IPS-NIHi7 (cell line): ENCODE measurements at regions not wholly inside any gene's neighbourhood (a gene's known extent, or its start where the extent isn't known, plus 50 kb on each side); places are given as distances from the start of the nearest gene placed in this dataset.
A peak's percentile ranks its signal among the peaks of the same experiment; 100 is the strongest.
"Not testable (repeated sequence)": the region's sequence is repeated elsewhere in the genome, so short reads cannot be mapped to it uniquely, and the experiment has no call there.

Experiments used
- DNase-seq: peaks from one replicate; pipeline ENCODE4 v3.0.0; 2012; ENCODE audit warnings: mixed read lengths; ENCODE audit errors: extremely low spot score

DNA sequence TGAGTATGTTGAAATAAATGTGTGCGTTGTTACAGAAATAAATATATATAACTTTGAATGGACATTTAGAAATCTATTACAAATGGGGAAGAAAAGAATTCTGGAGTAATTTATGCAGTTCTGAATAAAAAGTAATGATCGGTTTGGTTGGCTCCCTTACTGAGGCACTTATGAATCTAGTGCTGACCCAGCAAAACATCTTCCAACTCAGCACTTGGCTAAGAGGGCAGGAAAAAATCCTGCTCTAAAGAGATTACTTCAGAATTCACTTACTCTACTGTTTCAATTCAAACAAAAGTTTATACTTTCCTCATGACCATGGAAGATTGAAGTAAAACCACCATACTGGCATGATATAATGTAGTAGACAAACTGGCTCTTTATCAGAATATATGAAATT, 123.9 kb upstream of the RXFP1 start:
- DNase-seq = no peak

DNA sequence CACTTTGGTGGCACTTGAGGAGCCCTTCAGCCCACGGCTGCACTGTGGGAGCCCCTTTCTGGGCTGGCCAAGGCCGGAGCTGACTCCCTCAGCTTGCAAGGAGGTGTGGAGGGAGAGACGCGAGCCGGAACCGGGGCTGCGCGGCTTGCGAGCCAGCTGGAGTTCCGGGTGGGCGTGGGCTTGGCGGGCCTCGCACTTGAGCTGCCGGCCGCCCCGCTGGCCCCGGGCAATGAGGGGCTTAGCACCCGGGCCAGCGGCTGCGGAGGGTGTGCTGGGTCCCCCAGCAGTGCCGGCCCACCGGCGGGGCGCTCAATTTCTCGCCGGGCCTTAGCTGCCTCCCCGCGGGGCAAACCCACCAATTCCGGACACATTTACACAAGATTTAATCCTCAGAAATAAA, 113.7 kb upstream of the RXFP1 start:
- DNase-seq = not testable (repeated sequence)

DNA sequence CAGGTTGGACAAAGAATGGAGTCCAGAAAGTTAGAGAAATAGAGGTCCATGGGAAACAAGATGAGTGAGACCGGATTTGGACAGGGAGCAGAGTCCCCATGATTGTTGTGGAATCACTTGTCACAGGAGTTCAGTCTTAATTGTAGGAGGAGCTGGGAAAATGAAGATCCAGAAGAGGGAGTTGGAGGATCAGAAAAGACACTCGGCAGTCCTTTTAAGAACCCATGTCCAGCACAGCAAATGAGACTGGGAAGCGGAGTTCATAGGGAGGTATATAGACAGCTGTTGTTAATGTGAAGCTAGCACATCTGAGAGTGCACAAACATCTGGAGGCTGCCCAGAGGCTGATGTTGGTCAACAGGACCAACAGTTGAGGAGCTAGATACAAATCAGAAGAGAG, 111.4 kb upstream of the RXFP1 start:
- peak; percentile 26 for DNase-seq

DNA sequence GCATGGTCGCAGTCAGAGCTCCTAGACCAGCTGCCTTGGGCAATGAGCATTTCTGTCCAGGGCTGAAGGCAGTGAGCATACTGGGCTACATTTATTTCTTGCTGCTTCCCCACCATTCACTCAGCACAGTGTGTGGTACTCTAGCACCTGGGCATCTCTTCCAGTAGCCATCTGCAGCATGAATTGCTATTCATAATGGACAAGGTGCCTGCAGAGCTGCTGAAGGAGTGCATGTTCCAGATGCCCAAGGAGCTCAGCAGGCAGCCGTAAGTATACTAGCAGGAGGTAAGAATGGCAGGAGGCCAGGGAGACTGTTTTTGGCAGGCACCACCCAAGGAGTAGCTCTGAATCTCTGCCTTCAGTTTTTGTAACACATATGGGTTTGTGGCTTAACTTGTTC, 110.4 kb upstream of the RXFP1 start:
- no peak for DNase-seq

DNA sequence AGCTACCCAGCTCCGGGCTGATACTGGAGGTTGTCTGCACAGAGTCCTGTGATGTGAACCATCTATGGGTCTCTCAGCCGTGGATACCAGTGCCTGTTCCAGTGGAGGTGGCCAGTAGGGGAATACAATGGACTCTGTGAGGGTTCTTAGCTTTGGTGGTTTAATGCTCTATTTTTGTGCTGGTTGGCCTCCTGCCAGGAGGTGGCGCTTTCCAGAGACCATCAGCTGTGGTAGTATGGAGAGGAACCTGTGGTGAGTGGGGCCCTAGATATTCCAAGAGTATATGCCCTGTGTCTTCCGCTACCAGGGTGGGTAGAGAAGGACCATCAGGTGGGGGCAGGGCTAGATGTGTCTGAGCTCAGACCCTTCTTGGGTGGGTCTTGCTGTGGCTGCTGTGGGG, 103.0 kb upstream of the RXFP1 start:
- not testable (repeated sequence) for DNase-seq

DNA sequence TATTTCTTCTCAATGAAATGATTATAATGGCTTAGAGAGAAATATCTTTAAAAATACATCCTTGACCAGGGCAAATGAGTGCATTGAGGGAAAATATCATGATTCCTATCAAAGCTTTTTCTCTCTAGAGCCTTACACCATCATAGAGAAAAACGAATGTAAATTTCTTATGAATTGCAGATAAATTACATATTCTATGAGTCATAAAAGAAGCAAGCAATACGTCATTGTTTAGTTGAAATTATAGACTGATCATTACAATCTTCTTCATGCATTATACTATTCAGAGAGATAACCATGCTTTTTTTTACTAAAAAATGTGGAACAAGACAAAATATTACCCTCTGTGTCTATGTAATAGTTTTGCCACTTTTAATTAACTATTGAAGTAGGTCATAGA, 100.9 kb upstream of the RXFP1 start:
- no peak for DNase-seq

DNA sequence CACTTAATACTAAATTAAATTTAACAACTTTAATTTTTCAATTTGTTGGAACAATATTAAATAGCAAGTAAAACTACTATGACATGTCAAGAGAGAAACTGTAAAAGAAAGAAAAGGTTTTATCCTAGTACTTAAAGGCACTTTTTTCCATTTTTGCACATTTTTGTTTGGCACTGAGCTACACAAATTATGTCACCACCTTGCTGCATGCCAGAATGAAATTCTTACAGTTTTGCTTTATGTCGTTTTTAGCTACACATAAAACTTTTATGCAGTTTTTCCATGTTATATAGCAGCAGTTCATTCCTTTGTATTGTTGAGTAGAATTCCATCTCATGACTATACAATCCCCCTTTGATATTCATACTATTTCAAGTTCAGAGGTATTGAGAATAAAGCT, 99.1 kb upstream of the RXFP1 start:
- no peak for DNase-seq

DNA sequence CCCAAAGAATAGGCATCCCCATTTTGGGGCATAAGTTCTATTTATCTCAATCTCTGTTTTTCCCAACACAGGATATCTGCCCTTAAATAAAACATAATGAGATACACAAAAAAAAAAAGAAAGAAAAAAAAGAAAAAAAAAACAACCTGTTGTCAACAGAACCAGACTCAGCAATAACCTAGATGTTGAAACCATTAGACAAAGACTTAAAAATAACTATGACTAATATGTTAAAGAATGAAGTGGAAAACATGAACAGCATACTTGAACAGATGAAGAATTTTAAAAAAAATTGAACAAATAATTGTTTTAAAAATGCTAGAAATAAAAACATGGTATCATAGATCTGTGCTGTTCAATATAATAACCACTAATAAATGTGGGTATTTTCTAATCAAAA, 93.4 kb upstream of the RXFP1 start:
- DNase-seq = no peak

DNA sequence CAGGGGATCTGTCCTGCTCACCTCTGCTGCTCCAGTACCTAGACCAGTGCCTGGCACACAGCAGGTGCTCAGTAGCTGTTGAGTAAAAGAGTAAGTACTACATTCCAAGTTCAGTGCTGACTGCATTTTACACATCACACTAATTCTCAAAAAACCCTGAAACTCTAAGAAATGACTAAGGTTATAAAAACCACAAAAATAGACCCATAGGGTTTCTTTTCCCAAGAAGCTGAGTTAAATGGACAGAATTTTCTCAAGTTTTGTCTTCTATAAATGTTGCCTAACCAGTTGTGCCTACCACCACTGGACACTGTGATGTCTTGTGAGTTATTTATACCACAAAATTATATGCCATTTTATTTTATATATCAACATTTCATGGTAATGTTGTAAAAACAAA, 78.9 kb upstream of the RXFP1 start:
- no peak for DNase-seq

DNA sequence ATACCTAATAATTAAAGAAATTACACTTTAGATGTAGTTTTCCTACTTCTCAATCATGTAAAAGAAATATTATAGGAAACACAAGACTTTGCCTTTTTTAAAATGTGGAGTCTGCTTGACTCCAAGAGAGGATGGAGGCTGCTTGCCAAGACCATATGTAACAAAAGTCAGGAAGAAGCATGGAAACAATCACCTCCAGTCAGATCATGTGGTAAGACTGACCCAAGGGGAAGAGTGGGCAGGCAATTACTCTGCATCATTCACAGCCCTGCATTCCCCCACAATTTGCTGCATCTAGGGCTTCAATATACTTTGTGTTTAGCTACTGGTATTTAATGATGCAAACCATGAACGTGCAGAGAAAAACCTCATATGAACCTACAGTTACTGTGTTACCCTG, 78.0 kb upstream of the RXFP1 start:
- DNase-seq = no peak

DNA sequence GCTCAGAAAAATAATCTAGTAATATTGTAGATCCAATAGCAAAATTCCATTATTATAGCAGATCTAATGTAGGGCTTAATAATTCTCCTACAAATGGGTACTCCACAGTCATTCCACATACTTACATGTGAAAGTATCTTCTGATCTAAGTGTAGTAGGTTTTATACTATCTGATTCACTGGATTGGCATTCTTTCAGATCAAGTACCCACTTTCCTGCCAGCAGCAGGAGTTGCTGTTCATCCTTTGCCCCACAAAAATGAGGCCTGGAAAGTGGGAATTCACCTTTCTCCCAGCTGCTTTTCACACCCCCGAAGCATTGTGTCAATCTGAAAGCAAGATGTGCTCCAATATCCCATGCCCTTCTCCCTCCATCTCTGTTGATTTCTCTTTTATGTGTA, 77.1 kb upstream of the RXFP1 start:
- DNase-seq = no peak

DNA sequence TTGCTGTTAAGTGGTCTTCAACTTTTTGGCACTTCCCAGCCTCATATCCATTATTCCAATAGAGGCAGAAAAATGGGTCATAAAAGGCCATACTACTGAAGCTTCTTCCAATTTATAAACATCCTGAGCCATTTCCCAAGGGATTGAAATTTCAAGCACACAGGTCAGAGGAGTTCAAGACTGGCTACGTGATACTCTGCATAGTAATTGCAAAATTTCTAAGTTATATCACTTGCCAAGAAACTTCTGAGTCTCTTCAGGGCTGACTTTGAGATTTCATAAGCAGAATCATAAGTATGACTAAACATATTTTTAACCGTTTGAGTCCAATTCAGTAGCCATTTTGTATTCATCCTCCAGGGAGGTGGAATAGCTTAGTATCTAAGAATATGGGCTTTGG, 75.6 kb upstream of the RXFP1 start:
- DNase-seq = no peak

DNA sequence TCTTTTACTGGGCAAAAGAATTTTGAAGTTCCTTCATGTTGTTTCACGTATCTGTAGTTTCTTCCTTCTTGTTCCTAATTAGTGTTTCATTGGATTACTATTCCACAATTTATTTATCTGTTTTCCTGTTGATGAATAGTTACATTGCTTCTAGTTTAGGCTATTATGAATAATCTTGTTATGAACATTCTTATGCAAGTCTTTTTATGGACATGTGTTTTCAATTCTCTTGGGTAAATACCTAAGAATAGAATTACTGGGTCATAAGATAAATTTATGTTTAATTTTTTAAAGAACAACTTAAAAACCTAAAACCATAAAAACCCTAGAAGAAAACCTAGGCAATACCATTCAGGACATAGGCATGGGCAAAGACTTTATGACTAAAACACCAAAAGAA, 70.9 kb upstream of the RXFP1 start:
- DNase-seq = no peak

DNA sequence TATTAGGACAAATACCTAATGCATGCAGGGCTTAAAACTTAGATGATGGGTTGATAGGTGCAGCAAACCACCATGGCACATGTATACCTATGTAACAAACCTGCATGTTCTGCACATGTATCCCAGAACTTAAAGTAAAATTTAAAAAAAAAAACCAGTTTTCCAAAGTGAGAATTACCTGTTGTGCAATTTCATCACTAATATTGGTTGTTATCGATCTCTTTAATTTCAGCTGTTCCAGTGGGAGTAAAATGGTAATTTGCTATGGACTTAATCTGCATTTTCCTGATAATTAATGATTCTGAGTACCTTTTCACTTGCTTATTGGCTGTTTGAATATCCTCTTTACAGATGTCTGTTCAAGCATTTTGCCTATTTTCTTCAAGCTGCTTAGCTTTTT, 69.6 kb upstream of the RXFP1 start:
- not testable (repeated sequence) for DNase-seq

DNA sequence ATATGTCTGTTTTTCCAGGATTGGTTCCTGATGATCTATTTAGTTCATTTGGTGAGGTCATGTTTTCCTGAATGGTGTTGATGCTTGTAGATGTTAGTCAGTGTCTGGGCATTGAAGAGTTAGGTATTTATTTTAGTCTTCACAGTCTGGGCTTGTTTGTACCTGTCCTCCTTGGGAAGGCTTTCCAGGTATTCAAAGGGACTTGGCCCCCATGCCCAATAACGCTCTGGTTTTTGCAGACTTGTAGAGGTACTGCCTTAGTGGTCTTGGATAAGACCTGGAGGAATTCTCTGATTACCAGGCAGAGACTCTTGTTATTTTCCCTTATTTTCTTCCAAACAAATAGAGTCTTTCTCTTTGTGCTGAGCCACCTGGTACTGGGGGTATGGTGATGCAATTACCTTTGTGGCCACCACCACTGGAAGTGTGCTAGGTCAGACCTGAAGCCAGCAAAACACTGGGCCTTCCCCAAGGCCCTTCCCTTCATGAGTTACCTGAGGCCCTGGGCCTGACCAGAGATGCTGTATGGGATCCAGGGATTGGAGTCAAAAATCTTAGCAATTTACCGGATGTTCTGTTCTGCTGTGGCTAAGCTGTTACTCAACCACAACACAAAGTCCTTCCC, 63.3 kb upstream of the RXFP1 start:
- DNase-seq = no peak

DNA sequence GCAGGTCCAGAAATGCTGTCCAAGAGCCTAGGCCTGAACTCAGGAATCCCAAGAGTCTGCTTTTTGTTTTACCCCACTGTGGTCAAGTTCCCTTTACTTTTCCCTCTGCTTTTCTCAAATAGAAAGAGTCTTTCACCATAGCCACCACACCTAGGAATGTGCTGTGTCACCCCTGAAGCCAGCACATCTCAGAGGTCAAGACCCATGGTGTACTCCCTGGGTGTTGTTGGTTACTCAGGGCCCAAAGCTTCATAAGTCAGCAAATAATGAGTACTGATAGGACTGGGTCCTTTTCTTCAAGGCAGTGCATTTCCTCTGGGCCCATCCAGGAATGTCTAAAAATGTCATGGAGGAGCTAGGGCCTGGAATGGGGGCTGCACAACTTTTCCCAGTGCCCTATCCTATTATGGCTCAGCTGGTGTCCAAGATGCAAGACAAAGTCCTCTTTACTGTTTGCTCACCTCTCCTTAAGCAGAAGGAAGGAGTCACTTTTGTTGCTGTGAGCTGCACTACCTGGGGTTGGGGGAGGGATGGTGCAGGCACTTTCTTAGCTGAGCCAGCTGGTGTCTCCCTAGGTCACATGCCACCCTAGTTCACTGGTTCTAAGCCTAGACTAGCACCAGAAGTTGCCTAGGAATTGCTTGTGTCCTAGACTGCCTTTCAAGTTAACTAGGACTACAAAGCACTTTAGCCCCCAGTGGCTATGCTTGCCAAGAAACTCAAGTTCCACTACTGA, 62.4 kb upstream of the RXFP1 start:
- DNase-seq = no peak

DNA sequence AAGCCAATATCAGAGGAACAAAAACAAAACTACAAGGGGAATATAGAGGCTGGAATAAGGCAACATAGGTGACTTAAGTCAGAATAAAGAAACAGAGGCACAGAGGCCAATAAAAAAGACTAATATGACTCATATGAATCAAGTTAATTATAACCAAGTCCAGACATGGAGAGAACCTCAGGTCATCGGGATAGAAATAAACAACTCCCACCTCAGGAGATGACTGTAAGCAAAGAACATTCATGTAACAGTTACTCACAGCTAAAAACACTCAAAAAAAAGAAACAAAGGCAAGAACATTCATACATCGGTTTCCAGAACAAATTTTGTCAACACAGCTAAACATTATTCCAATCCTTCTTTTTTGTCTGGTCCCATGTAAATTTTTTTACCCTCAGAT, 60.3 kb upstream of the RXFP1 start:
- DNase-seq = no peak

DNA sequence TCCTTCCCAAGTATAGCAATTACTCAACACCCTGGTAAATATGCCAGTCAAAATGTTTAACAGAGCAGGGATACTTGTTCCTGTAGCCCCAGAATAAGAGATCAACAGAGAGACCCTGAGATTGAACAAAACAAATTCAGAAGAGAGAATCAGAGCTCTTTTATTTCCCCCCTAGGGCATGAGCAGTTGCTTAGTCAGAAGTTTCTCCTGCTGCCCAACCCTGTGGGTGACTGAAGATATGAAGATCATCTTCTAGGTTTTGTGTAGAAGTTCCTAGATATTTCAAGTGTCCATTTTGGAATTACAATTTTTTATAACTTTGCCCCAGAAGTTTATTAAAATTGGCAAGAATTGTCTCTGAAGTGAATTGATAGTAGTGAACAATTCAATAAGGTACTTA, 59.1 kb upstream of the RXFP1 start:
- no peak for DNase-seq
